ENCODE measurements at regions not wholly inside any gene's neighbourhood (a gene's known extent, or its start where the extent isn't known, plus 50 kb on each side); places are given as distances from the start of the nearest gene placed in this dataset.

- DNase-seq (ENCODE audit: low read depth in 2 of 2): no peak
- no peak for TF ChIP-seq CTCF (IDR thresholded peaks at IDR 0.05; ENCODE audit: low read depth, low read length)
Measured at GRCh38 chr6:40721271-40721952, 134.2 kb upstream of the LRFN2 start.

GRCh38 chr6:40720375-40720748 is 133.2 kb upstream of the LRFN2 start:
- no peak for TF ChIP-seq CTCF (IDR thresholded peaks at IDR 0.05; ENCODE audit: low read depth, low read length)
- no peak for DNase-seq (ENCODE audit: low read depth in 2 of 2)
- no peak overlapping the region for H3K4me3 ChIP-seq (replicated peaks in 1 of 2; ENCODE audit: low read depth in 2 of 2, low read length in 2 of 2)

More at GRCh38 chr6:40721271-40721952, 134.2 kb upstream of the LRFN2 start:
- no peak overlapping the region for H3K4me3 ChIP-seq (replicated peaks in 1 of 2; ENCODE audit: low read depth in 2 of 2, low read length in 2 of 2)

- TF ChIP-seq CTCF (IDR thresholded peaks at IDR 0.05; ENCODE audit: low read depth, low read length): no peak
Measured at GRCh38 chr6:40719671-40720374, 132.7 kb upstream of the LRFN2 start.

GRCh38 chr6:40718401-40718800 is 131.2 kb upstream of the LRFN2 start:
- no peak overlapping the region for H3K4me3 ChIP-seq (replicated peaks in 1 of 2; ENCODE audit: low read depth in 2 of 2, low read length in 2 of 2)
- no peak for TF ChIP-seq CTCF (IDR thresholded peaks at IDR 0.05; ENCODE audit: low read depth, low read length)
- no peak for DNase-seq (ENCODE audit: low read depth in 2 of 2)

More at GRCh38 chr6:40719671-40720374, 132.7 kb upstream of the LRFN2 start:
- peak; percentile 12 to 61 for DNase-seq (ENCODE audit: low read depth in 2 of 2)
- no peak overlapping the region for H3K4me3 ChIP-seq (replicated peaks in 1 of 2; ENCODE audit: low read depth in 2 of 2, low read length in 2 of 2)

- DNase-seq (ENCODE audit: low read depth in 2 of 2): no peak
- no peak for TF ChIP-seq CTCF (IDR thresholded peaks at IDR 0.05; ENCODE audit: low read depth, low read length)
- no peak overlapping the region for H3K4me3 ChIP-seq (replicated peaks in 1 of 2; ENCODE audit: low read depth in 2 of 2, low read length in 2 of 2)
Measured at GRCh38 chr6:40717411-40718057, 130.4 kb upstream of the LRFN2 start.

- no peak for TF ChIP-seq CTCF (IDR thresholded peaks at IDR 0.05; ENCODE audit: low read depth, low read length)
- no peak overlapping the region for H3K4me3 ChIP-seq (replicated peaks in 1 of 2; ENCODE audit: low read depth in 2 of 2, low read length in 2 of 2)
- DNase-seq (ENCODE audit: low read depth in 2 of 2): no peak
Measured at GRCh38 chr6:40715570-40716403, 128.6 kb upstream of the LRFN2 start.
